ENCODE measurements at regions not wholly inside any gene's neighbourhood (a gene's known extent, or its start where the extent isn't known, plus 50 kb on each side); places are given as distances from the start of the nearest gene placed in this dataset.
A peak's percentile ranks its signal among the peaks of the same experiment; 100 is the strongest.
"Not testable (repeated sequence)": the region's sequence is repeated elsewhere in the genome, so short reads cannot be mapped to it uniquely, and the experiment has no call there.

DNA sequence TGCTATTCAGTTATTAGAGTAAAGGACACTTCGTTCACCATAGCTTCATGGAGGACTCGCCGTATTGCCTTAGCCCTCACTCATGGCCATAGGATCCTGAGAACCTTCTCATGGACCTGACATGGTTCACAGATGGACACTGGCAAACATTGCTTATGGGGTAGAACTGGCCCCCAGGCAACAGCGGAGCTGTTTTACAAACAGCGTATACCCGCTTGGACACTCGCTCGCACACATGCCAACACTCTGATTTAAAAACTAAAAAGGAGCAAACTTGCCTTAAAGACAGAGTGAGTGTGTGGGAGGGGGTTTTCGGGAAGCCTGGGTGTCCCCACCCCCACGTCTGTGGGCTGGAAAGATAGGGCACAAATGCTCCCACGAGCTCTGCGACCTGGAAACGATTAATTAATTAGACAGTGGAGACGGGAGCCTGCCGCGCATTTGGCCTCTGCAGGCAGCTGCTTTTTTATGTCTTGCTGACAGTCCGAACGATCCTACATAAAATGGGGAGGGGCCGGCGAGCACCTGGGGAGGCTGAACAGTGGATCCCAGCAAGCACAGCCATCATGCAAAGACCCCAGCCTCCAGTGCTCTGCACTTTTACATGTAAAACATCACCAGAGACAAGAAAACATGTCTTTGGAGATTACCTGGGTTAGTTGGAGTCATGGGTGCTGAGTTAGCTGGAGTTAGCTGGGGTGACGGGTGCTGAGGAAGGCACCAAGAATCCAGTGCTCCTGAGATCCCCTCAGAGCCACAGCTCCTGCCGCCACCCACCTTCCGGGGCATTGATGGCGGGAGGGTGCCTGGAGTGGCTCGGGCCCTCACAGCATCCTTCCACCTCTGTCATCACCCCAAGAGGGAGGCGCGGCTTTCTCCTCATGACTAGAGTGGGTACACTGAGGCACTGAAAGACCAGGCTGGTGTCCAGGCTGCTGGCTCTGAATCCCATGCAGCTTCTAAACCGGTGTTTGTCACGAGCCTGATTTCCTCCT is 105.7 kb downstream of the NPIPB11 start:
- peaks cover 8 to 18% of the 10 kb centered on the region in 2 donors for H3K4me1 ChIP-seq (ENCODE audit: control insufficient read depth in 1 of 2, low read depth in 2 of 2)
- ATAC-seq (ENCODE audit: insufficient number of reproducible peaks, low FRiP score, low read depth); H3K9me3 ChIP-seq; H3K36me3 ChIP-seq; DNase-seq (ENCODE audit: low spot score); H3K27me3 ChIP-seq (replicated peaks; ENCODE audit: insufficient read depth): not testable (repeated sequence)
- peak overlapping the region; percentile 48 for H3K4me3 ChIP-seq
- peak overlapping the region; percentile 38 to 61 for H3K27ac ChIP-seq

DNA sequence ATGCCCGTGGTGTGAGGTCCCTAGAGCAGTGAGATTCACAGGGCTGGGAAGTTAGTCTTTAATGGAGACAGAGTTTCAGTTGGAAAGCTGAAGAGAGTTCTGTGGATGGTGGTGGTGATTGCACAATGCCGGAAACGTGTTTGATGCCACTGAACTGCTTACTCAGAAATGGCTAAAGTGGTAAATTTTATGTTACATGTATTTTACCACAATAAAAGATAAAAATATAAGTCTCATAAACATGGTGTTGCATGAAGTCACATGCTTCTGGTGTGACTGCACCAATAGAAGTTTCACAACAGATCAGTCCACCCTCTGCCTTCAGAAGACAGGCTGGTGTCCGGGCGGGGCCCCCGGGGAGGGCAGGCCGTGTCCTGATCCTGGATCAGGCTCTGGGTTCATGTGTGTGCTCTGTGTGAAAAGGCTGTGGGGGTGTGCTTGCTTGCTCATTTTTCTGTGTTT is 106.5 kb downstream of the NPIPB11 start:
- not testable (repeated sequence) for H3K27me3 ChIP-seq (replicated peaks; ENCODE audit: insufficient read depth); H3K9me3 ChIP-seq; DNase-seq (ENCODE audit: low spot score); H3K36me3 ChIP-seq
- H3K4me3 ChIP-seq, result peak overlapping the region; percentile 48
- ATAC-seq (ENCODE audit: insufficient number of reproducible peaks, low FRiP score, low read depth), result peak; percentile 37
- peaks cover 8 to 18% of the 10 kb centered on the region in 2 donors for H3K4me1 ChIP-seq (ENCODE audit: control insufficient read depth in 1 of 2, low read depth in 2 of 2)
- H3K27ac ChIP-seq, result peak overlapping the region; percentile 38 to 61

DNA sequence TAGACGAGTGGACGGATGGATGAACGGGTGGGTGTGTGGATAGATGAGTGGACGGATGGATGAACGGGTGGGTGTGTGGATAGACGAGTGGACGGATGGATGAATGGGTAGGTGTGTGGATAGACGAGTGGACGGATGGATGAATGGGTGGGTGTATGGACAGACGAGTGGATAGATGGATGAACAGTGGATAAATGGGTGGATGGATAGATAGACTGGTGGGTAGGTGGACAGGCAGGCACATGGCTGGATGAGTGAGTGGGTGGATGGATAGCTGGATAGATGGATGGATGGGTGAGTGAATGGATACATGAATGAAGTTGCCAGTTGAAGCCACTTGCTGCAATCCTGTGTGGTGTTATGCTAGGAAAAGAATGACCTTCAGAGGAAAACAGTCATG is 107.5 kb downstream of the NPIPB11 start:
- not testable (repeated sequence) for H3K4me3 ChIP-seq; ATAC-seq (ENCODE audit: insufficient number of reproducible peaks, low FRiP score, low read depth); H3K27ac ChIP-seq; DNase-seq (ENCODE audit: low spot score); H3K36me3 ChIP-seq; H3K27me3 ChIP-seq (replicated peaks; ENCODE audit: insufficient read depth); H3K9me3 ChIP-seq
- H3K4me1 ChIP-seq (ENCODE audit: control insufficient read depth in 1 of 2, low read depth in 2 of 2), result peaks cover 8 to 18% of the 10 kb centered on the region in 2 donors

DNA sequence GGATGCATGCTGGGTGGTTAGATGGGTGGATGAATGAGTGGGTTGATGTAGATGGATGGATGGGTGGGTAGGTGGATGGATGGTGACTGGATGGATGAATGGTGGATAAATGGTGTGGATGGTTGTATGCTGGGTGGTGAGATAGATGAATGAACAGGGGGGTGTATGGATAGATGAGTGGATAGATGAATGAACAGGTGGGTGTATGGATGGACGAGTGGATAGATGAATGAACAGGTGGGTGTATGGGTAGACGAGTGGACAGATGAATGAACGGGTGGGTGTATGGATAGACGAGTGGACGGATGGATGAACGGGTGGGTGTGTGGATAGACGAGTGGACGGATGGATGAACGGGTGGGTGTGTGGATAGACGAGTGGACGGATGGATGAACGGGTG is 108.2 kb downstream of the NPIPB11 start:
- not testable (repeated sequence) for H3K36me3 ChIP-seq; H3K9me3 ChIP-seq; H3K4me3 ChIP-seq; H3K27ac ChIP-seq; DNase-seq (ENCODE audit: low spot score); H3K27me3 ChIP-seq (replicated peaks; ENCODE audit: insufficient read depth); ATAC-seq (ENCODE audit: insufficient number of reproducible peaks, low FRiP score, low read depth)
- H3K4me1 ChIP-seq (ENCODE audit: control insufficient read depth in 1 of 2, low read depth in 2 of 2), result peaks cover 8 to 18% of the 10 kb centered on the region in 2 donors

DNA sequence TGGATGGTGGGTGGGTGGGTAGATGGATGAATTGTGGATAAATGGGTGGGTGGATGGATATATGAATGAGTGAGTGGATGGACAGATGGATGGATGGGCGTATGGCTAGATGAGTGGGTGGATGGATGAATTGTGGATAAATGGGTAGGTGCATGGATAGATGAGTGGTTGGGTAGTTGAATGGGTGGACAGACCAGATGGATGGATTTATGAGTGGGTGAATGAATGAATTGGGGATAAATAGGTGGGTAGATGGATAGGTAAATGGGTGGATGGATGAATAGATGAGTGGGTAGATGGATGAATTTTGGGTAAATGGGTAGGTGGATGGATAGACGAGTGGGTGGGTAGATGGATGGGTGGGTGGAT is 108.7 kb downstream of the NPIPB11 start:
- not testable (repeated sequence) for DNase-seq (ENCODE audit: low spot score); H3K9me3 ChIP-seq; H3K36me3 ChIP-seq; H3K27me3 ChIP-seq (replicated peaks; ENCODE audit: insufficient read depth); H3K4me3 ChIP-seq; H3K27ac ChIP-seq; ATAC-seq (ENCODE audit: insufficient number of reproducible peaks, low FRiP score, low read depth)
- H3K4me1 ChIP-seq (ENCODE audit: control insufficient read depth in 1 of 2, low read depth in 2 of 2), result peaks cover 8 to 18% of the 10 kb centered on the region in 2 donors

DNA sequence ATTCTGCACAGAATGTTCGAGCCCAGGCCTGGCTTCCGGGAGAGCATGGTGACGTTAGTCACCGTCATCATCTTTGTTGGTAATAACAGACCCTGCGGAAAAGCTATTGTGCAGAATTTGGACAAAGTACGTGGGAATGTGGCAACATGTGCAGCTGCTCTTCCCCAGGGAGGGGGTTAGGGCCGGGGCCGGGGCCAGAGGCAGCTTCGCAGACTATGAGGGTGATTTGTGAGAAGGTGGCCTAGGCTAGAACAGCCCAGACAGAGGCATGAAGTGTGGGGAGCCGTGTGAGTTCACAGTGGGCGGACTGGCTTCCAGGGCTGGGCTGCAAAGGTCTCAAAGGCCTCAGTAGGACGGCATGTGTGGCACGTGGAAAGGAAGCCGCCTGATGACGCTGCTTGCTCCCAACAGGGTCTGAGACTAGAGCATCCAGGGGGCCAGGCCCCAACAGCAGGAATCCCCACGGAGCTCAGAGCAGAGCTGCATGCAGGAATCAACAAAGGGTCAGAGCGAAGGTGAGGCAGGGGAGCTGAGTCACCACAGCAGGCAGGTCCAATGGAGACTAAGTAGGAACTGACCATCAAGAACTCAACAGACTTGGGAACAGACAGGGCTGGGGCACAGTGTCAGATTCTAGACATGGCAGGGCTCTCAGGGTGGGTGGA is 109.2 kb downstream of the NPIPB11 start:
- not testable (repeated sequence) for ATAC-seq (ENCODE audit: insufficient number of reproducible peaks, low FRiP score, low read depth); DNase-seq (ENCODE audit: low spot score); H3K9me3 ChIP-seq; H3K4me3 ChIP-seq; H3K36me3 ChIP-seq; H3K27ac ChIP-seq; H3K27me3 ChIP-seq (replicated peaks; ENCODE audit: insufficient read depth)
- peaks cover 8 to 22% of the 10 kb centered on the region in 2 donors for H3K4me1 ChIP-seq (ENCODE audit: control insufficient read depth in 1 of 2, low read depth in 2 of 2)

DNA sequence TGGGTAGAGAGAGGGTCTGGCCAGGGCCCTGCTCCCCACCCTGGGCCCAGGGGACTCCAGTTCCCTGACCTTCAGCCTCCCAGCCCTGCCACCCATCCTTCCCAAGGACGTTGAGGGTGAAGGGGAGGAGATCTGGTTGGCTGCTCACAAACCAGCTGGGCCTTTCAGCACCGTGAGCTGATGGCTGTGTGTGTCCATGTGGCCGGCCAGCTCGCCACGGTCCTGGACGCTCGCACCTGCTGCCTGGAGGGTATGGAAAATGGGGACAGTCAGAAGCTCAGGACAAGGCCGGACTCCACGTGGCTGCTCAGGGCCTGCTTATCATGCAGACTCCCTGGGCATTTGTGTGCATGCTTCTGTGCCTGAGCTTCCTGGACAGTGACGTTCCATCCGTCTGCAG is 110.3 kb downstream of the NPIPB11 start:
- H3K27ac ChIP-seq; H3K4me3 ChIP-seq; H3K9me3 ChIP-seq; H3K27me3 ChIP-seq (replicated peaks; ENCODE audit: insufficient read depth); H3K36me3 ChIP-seq; ATAC-seq (ENCODE audit: insufficient number of reproducible peaks, low FRiP score, low read depth); DNase-seq (ENCODE audit: low spot score): not testable (repeated sequence)
- peaks cover 15 to 33% of the 10 kb centered on the region in 2 donors for H3K4me1 ChIP-seq (ENCODE audit: control insufficient read depth in 1 of 2, low read depth in 2 of 2)

DNA sequence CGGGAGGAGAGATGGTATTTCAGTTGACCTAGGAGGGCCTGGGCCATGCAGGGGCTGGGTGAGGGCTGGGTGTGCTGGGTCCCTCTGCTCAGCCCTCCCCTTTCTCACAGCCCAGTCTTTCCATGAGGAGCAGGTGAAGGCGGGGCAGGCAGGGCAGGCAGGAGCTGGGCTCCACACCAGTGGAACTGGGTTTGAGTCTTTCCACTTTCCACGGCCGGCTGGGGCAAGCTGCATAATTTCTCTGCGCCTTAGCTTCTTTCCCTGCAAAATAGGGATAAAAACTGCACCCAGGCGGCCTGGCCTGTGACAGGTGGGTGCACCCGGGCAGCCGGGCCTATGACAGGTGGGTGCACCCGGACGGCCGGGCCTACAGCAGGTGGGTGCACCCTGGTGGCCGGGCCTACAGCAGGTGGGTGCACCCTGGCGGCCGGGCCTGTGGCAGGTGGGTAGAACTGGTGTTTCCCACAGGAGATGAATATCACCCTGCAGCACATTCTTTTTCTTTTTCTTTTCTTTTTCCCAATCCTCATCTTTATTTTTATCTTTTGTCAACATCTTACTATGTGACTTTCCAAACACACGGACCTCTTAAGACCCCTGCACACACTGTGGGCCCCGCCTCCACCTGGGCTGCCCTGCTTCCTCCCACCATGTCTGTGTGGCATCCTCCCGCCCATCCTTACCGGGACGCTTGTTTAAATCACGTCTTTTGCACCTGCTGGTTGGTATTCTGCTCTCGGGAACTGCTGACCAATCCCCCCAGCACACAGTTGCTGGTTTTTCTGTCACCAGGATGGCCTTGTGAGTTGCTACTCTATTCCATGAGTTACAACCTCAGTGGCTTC is 111.3 kb downstream of the NPIPB11 start:
- ATAC-seq (ENCODE audit: insufficient number of reproducible peaks, low FRiP score, low read depth); H3K36me3 ChIP-seq; H3K9me3 ChIP-seq; H3K27me3 ChIP-seq (replicated peaks; ENCODE audit: insufficient read depth); DNase-seq (ENCODE audit: low spot score); H3K4me3 ChIP-seq; H3K27ac ChIP-seq: not testable (repeated sequence)
- peaks cover 15 to 33% of the 10 kb centered on the region in 2 donors for H3K4me1 ChIP-seq (ENCODE audit: control insufficient read depth in 1 of 2, low read depth in 2 of 2)

DNA sequence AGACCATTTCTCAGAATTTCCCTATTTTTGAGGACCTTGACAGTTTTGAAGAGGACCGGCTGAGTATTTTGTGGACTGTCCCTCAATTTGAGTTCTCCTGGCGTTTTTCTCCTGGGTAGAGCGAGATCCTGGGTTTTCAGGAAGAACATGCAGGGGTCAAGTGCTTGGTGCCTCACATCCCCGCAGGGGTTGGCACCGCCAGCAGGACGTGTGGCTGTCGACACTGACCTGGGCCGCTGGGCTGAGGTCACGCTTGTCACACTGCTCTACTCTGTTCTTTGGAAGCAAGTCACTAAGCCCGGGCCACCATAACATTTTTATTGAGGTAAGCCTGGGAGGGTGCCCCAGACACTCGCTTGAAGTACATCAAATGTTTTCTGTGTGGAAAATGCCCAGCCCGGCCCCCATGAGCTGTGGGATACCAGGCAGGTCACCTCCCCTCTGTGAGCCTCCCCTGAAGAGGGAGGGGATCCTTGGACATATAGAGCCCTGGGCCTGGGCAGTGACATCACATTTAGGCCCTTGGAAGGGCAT is 112.0 kb downstream of the NPIPB11 start:
- not testable (repeated sequence) for DNase-seq (ENCODE audit: low spot score); H3K9me3 ChIP-seq; H3K36me3 ChIP-seq; H3K4me3 ChIP-seq; H3K27ac ChIP-seq; ATAC-seq (ENCODE audit: insufficient number of reproducible peaks, low FRiP score, low read depth); H3K27me3 ChIP-seq (replicated peaks; ENCODE audit: insufficient read depth)
- H3K4me1 ChIP-seq (ENCODE audit: control insufficient read depth in 1 of 2, low read depth in 2 of 2), result peaks cover 11 to 33% of the 10 kb centered on the region in 2 donors

DNA sequence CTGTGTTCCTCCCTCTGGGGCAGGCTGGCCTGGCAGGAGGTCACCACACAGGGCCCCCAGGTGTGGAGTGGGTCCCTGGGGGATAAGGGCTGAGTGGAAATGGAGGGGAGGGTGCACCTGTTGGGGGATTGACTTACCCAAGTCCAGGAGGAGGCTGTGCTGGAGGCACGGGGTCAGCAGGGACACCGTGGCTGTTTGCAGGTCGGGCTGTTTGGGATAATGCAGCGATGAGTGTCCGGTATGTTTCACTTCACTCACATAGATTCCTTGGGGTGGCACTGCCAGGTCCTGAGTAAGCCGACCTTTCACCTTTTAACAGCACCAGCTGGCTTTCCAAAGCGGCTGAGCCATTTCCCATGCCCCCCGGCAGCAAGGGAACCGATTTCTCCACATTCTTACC is 113.0 kb downstream of the NPIPB11 start:
- H3K9me3 ChIP-seq, result not testable (repeated sequence)

DNA sequence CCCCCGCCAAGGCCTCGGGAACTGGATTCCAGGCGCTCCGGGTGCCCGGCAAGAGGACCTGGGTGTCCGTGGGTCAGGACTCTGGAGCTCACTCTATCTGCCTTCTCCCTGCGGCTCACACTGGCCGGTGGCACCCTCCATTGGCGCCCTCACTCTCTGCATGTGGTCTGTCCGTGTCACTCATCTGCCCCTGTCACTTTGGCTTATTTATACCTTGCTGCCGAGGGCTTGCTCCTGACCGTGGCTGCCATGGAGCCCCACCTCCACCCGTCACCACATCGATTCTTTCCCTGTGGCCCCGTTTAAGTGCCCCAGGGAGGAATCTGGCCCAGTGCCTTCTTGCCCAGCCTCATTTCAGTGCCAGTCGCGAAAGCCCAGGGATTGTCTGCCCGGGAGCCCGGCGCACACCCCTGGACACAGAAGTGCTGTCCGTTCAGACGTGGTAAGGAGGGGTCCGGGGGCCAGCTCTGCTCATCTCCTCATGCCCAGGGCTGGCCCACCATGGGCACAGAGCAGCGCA is 113.5 kb downstream of the NPIPB11 start:
- H3K9me3 ChIP-seq; H3K4me3 ChIP-seq; H3K27me3 ChIP-seq (replicated peaks; ENCODE audit: insufficient read depth); H3K27ac ChIP-seq; ATAC-seq (ENCODE audit: insufficient number of reproducible peaks, low FRiP score, low read depth); DNase-seq (ENCODE audit: low spot score); H3K36me3 ChIP-seq: not testable (repeated sequence)
- H3K4me1 ChIP-seq (ENCODE audit: control insufficient read depth in 1 of 2, low read depth in 2 of 2), result peaks cover 11 to 47% of the 10 kb centered on the region in 2 donors

More for the DNA sequence above, 113.0 kb downstream of the NPIPB11 start:
- H3K4me3 ChIP-seq; H3K36me3 ChIP-seq; H3K27me3 ChIP-seq (replicated peaks; ENCODE audit: insufficient read depth); H3K27ac ChIP-seq; ATAC-seq (ENCODE audit: insufficient number of reproducible peaks, low FRiP score, low read depth); DNase-seq (ENCODE audit: low spot score): not testable (repeated sequence)
- H3K4me1 ChIP-seq (ENCODE audit: control insufficient read depth in 1 of 2, low read depth in 2 of 2), result peaks cover 11 to 42% of the 10 kb centered on the region in 2 donors

All from thoracic aorta (tissue), 2 donors.